ENCODE measurements at regions not wholly inside any gene's neighbourhood (a gene's known extent, or its start where the extent isn't known, plus 50 kb on each side); places are given as distances from the start of the nearest gene placed in this dataset.
A peak's percentile ranks its signal among the peaks of the same experiment; 100 is the strongest.

DNA sequence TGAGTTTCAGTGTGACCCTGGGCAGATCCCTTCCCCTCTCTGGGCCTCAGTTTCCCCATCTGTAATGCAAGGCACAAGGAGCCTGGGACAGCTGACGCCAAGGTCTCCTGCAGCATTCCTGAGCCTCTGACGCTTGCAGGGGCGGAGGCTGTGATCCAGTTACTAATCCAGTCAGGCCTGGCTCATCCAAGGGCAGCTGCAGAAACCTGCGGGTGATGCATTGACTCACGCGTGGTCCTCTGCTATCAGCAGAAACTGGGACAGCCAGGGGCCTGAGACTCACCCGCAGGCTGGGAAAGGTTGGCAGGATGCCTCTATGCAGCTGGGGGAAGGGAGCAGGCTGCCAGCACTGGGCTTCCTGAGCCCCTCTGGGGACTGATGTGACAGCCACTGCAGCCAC, 65.0 kb upstream of the SIRPA start (continued):
- no peak for TF ChIP-seq RFX5 (IDR thresholded peaks at IDR 0.05; ENCODE audit: low read depth, low read length)

DNA sequence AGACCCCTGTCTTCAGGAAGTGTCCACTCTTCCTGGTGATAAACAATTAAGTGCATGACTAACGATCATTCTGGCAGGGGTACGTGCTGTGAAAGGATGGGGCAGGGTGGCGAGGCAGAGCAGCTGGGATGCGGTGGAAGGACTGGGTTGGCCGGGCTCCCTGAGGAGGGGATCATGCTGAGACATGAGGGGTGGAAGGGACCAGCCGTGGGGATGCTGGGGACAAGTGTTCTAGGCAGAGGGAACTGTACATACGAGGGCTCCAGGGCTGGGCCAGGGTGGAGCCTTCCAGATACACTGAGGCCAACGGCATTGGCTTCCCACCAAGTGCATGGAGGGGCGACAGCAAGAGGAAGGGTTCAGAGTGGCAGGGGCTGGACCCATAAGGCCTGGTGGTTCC, 65.7 kb upstream of the SIRPA start:
- Histone ChIP-seq H2BK120ac (ENCODE audit: low read depth, low read length) (peak overlapping the region; percentile 94), H3K4ac (ENCODE audit: low read depth, low read length) (peak overlapping the region; percentile 83), H2AK9ac (replicated peaks; ENCODE audit: low read depth, low read length, poor library complexity) (peak overlapping the region; percentile 48), H4K8ac (ENCODE audit: low read depth in 2 of 2, low read length in 2 of 2) (peak overlapping the region; percentile 61 to 77), H3K4me3 (ENCODE audit: insufficient read depth, low read depth, low read length) (no peak overlapping the region), H3K79me1 (ENCODE audit: low read depth in 1 of 2, low read length in 2 of 2) (no peaks in the 10 kb centered on the region), H3K9ac (ENCODE audit: low read depth, low read length) (peak overlapping the region; percentile 13; the same call in 1 of the 2 replicates), H2BK15ac (ENCODE audit: low read depth, low read length) (peak overlapping the region; percentile 79), H4K20me1 (ENCODE audit: insufficient read depth, low read length) (no peaks in the 10 kb centered on the region), H4K5ac (ENCODE audit: low read depth, low read length) (peak overlapping the region; percentile 37), H4K91ac (ENCODE audit: insufficient read depth, low read depth, low read length) (peak overlapping the region; percentile 82), H3K23ac (ENCODE audit: low read depth, low read length) (no peak overlapping the region), H3K18ac (ENCODE audit: low read depth, low read length) (peak overlapping the region; percentile 44), H3K36me3 (ENCODE audit: control insufficient read depth, insufficient read depth, low read length) (no peaks in the 10 kb centered on the region), H2AK5ac (ENCODE audit: low read depth, low read length) (peak overlapping the region; percentile 90), H3K56ac (ENCODE audit: extremely low read depth, insufficient read depth, low read length) (no peak overlapping the region), H3K4me1 (ENCODE audit: control insufficient read depth, insufficient read depth, low read length) (peaks cover 36% of the 10 kb centered on the region), H3K27ac (ENCODE audit: insufficient read depth, low read length) (peak overlapping the region; percentile 61), H2AFZ (replicated peaks; ENCODE audit: low read length, poor library complexity) (peak overlapping the region; percentile 69), H3K27me3 (ENCODE audit: control insufficient read depth, insufficient read depth, low read length) (no peaks in the 10 kb centered on the region), H3K9me1 (ENCODE audit: insufficient read depth, low read length) (peaks cover 22% of the 10 kb centered on the region), H2BK20ac (ENCODE audit: low read depth, low read length) (peak overlapping the region; percentile 86), H3K14ac (replicated peaks; ENCODE audit: low read depth, low read length) (peak overlapping the region; percentile 51; the same call in 1 of the 2 replicates), H2BK5ac (ENCODE audit: low read depth, low read length, poor library complexity, severe bottlenecking) (peak overlapping the region; percentile 85), H3K4me2 (ENCODE audit: low read depth, low read length) (no peak overlapping the region), H3K9me3 (ENCODE audit: control insufficient read depth, insufficient read depth, low read length) (no peaks in the 10 kb centered on the region)
- intact Hi-C loops (cut with micrococcal nuclease) (no loop called here), dilution Hi-C loops (cut with HindIII; ENCODE audit: low sequenced_read_pairs, unreplicated experiment) (no loop called here), in situ Hi-C loops (cut with MboI; ENCODE audit: low sequenced_read_pairs) (loop anchor here (25.0 kb wide), 1 partner anchor 492 kb away; the partner anchor contains the start of gene SDCBP2)
- ChIA-PET CTCF (interaction anchor here (2.0 kb wide), 1 partner anchor 10 kb away, joined by 6 read pairs; no protein-coding TSS in a partner anchor), POLR2A (ENCODE audit: unreplicated experiment) (no interaction called here)
- no peak for ATAC-seq (ENCODE audit: low read depth)
- BruUV-seq (replicated peaks) = no TSS peak
- no peak for DNase-seq
- 77% methylated on average over 5 of the region's 9 CpGs; no CpG with 5 or more reads in 1 of the 2 experiments for WGBS, 2 experiments (ENCODE audit: extremely low coverage in 2 of 2, insufficient read length in 1 of 2)
- TF ChIP-seq ELK1 (IDR thresholded peaks at IDR 0.05; ENCODE audit: borderline replicate concordance, low read depth, low read length) = no peak
- TF ChIP-seq MXI1 (IDR thresholded peaks at IDR 0.05; ENCODE audit: borderline replicate concordance, low read depth, low read length) = no peak
- no peak for TF ChIP-seq MAZ (IDR thresholded peaks at IDR 0.05; ENCODE audit: borderline replicate concordance, low read depth, low read length)
- TF ChIP-seq MAFK (IDR thresholded peaks at IDR 0.05; ENCODE audit: low read depth, low read length) = no peak
- TF ChIP-seq, protein P1, sequence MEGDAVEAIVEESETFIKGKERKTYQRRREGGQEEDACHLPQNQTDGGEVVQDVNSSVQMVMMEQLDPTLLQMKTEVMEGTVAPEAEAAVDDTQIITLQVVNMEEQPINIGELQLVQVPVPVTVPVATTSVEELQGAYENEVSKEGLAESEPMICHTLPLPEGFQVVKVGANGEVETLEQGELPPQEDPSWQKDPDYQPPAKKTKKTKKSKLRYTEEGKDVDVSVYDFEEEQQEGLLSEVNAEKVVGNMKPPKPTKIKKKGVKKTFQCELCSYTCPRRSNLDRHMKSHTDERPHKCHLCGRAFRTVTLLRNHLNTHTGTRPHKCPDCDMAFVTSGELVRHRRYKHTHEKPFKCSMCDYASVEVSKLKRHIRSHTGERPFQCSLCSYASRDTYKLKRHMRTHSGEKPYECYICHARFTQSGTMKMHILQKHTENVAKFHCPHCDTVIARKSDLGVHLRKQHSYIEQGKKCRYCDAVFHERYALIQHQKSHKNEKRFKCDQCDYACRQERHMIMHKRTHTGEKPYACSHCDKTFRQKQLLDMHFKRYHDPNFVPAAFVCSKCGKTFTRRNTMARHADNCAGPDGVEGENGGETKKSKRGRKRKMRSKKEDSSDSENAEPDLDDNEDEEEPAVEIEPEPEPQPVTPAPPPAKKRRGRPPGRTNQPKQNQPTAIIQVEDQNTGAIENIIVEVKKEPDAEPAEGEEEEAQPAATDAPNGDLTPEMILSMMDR (conservative IDR thresholded peaks at IDR 0.05; ENCODE audit: low read depth, low read length) = no peak
- TF ChIP-seq CHD1 (IDR thresholded peaks at IDR 0.05; ENCODE audit: low read depth, low read length) = no peak
- TF ChIP-seq BHLHE40 (IDR thresholded peaks at IDR 0.05; ENCODE audit: low read depth, low read length) = no peak
- TF ChIP-seq RCOR1 (IDR thresholded peaks at IDR 0.05; ENCODE audit: insufficient replicate concordance, low read length) = no peak
- TF ChIP-seq SMC3 (IDR thresholded peaks at IDR 0.05; ENCODE audit: low read depth, low read length) = no peak
- no peak for TF ChIP-seq NFE2L2 (IDR thresholded peaks at IDR 0.05; ENCODE audit: low read depth, low read length)
- TF ChIP-seq FOS (IDR thresholded peaks at IDR 0.05; ENCODE audit: low read depth, low read length) = no peak
- TF ChIP-seq, protein P2, sequence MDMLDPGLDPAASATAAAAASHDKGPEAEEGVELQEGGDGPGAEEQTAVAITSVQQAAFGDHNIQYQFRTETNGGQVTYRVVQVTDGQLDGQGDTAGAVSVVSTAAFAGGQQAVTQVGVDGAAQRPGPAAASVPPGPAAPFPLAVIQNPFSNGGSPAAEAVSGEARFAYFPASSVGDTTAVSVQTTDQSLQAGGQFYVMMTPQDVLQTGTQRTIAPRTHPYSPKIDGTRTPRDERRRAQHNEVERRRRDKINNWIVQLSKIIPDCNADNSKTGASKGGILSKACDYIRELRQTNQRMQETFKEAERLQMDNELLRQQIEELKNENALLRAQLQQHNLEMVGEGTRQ (IDR thresholded peaks at IDR 0.05; ENCODE audit: low read depth, low read length) = no peak
- no peak for TF ChIP-seq POLR2A (IDR thresholded peaks at IDR 0.05; ENCODE audit: low read depth, low read length)
- no peak for TF ChIP-seq CEBPB (IDR thresholded peaks at IDR 0.05; ENCODE audit: low read depth, low read length)

Data from IMR-90 (cell line).